HG03439 (cell line): ENCODE measurements at regions not wholly inside any gene's neighbourhood (a gene's known extent, or its start where the extent isn't known, plus 50 kb on each side); places are given as distances from the start of the nearest gene placed in this dataset.

Source experiments
- ATAC-seq: cut with Tn5 transposase; IDR thresholded peaks from one replicate; pipeline ENCODE4 v1.9.1; 2021; ENCODE audit warnings: mild to moderate bottlenecking, moderate library complexity; ENCODE audit not compliant: unreplicated experiment

DNA sequence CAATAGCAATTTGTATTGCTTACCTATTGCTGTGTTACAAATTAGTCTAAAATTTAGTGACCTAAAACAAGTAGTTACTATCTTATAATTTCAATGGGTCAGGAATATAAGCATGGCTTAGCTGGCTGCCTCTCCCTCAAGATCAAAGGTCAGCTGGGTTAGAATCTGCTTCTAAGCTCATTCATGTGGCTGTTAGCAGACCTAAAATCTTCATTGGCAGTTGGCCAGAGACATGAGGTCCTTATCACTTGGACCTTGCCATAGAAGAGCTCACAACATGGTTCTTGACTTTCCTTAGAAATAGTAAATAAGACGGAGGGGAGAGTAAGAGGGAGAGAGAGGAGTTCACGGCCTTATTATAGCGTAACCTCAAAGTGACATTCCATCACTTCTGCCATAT, 468.0 kb downstream of the HTR7 start:
- ATAC-seq = no peak

DNA sequence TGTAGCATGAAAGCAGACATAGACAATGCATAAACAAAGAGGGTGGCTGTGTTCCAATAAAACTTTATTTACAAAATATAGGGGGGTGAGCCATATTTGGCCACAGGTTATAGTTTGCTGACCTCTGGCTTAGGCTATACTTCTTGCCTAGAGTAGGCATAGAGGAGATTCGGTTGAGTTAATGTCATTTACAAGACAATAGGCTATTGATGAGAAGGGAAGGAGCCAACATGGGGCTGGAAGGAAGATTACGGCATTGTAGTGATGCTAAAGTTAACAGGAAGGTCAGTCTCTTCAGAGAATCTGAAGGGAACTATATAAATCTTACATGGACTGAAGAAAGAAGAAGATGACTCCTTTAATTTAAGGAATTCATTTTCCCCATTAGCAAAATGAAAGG, 463.5 kb downstream of the HTR7 start:
- ATAC-seq = no peak

DNA sequence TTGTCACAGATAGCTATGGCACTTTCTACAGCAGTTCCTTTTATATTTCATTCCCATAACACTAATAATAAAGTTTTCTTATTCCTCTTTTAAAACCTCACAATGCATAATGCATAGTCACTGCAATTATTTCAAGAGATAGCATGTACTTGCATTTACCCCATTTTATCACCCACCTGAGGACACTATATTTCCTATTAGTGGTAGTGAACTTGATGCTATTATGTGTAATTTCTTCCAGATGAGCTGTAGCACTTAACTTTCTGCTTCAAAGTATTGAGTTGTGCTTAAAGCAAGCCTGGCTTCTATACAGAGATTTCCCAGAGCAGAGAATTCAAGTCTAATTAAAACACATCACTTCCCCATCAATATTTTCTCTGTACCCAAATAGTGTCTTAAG, 461.1 kb downstream of the HTR7 start:
- ATAC-seq = no peak

DNA sequence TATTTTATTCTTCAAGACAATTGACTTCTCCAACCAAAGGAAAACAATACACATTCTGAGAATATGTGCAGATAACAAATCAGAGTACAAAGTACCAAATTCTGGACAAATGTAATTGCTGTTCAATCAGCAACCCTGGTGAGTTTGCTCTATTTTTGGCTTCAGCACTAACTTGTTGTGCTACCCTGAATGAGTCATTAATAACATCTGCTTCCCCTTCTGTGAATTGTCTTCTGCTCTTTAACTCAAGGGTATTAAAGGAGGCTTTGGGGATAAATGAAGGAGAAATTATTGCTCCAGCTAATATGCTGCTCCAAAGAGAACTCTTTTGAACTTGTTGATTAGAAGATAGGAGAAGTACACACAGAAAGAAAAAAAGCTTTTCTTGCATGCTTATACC, 459.3 kb downstream of the HTR7 start:
- ATAC-seq = no peak

DNA sequence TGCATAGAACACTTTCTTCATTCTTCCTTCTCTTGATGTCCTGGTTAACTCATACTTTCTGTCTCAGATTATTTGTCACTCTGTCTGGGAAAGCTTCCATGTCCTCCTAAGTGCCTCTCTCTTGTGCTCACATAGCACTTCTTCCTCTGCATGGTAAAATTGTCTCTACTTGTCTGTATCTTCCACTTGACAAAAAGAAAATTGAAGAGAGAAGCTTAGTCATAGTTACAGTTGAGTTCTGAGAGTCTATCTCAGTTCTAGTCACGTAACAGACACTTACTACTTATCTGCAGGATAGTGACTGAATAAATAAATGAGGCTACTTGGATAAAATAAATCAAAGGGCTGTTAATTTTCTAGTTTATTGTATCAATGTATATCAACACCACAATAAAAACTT, 458.1 kb downstream of the HTR7 start:
- ATAC-seq = no peak

DNA sequence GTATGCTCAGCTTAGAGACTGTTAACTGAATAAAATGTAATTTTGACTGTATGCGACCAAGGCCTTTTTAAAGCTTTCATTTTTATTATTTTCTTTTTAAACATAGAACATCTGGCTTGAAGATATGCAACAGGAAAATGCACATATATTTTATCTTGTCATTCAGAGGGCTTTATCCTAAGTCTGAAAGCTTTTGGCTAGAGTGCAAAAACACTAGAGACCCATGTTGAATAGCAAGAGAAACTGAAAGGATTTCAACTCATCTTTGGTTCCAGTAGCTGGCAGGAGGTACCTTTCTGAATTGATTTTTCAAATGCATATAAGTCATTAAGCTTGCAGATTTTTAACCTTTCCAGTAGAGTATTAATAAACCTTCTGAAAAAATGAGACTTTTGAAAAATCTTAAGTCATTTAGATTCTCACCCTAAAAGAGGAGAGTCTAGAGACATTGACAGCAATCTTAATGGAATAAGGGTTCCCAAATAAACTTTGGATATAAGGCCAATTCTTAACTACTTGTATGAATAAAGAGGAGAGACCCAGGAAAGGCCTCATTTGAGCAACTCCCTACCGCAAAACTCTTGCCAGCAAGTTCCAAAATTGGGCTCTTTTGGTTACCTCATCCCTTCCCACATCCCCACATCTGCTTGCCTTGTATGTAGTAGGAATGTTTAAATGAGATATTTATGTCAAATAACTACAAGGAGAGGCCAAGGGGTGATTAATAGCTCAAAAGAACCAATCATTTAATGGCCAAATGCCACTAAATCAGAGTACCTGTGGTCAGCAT, 454.4 kb downstream of the HTR7 start:
- ATAC-seq = no peak

DNA sequence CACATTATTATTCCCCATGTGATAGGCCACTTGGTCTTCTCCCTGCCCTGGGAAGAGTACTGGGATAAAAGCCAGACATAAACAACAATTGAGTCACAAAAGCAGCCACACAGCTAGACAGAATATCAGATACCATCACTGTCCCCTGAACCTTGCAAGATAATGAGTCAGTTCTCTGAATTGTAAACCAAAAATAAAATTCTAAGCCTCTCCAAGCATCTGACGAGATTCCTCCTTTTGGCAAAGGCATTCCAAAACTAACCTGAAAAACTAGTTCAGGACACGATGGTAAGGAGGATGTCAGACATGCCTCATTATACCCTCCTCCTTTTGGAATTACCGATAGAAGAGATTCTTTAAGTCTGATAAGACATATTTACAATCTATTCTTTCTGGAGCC, 450.7 kb downstream of the HTR7 start:
- ATAC-seq = no peak

DNA sequence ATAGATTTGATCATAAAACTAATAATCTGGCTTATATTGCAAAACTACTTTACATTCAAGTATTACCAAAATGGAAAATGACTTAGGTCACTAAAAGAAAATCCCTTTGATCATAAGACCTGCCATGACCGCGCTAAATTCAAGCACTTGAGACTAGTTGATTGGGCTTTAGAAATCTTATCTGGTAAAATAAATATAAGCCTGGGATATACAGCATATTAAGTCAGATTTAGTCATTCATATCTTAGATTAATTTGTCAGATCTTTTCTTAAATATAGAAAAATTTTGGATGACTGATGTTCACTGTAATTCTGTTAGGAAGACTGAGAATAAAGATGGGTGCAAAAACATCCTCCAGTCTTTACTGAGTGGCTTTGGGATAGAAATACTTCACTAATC, 450.0 kb downstream of the HTR7 start:
- no peak for ATAC-seq

DNA sequence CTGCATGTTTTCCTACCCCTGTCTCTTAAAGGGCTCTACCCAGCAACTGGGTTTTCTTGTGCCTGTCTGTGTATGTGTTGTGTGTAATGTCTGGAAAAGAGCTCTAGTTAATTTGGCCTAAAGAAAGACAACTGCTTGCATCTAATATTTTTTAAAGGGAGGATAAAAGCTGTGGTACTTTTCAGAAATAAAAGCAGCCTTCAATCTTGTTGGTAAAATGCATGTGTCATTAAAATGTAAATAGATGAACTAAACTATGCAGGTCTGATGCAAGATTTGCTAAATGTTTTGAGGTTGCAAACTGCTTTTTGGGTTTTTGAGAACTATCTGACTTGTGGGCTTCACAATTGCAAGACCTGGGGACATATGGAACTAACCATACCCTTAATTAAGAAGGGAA, 445.3 kb downstream of the HTR7 start:
- no peak for ATAC-seq

DNA sequence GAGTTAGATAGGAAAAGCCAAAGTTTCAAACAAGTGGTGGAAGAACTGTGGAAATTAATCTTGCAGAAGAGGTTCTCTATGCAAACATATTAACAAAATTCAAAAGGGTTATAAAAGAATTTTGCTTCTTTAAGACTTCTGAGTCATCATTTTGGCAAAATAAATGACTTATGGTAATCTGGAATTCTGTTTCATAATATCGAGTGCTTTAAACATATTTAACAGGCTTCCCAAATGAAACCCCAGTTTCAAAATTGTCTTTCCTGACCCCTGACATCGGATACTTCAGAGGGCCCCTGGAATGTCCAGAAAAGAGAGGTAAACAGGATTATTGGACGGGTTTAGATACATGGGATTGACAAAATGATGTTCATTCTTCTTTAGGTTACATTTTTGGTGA, 444.6 kb downstream of the HTR7 start:
- no peak for ATAC-seq

DNA sequence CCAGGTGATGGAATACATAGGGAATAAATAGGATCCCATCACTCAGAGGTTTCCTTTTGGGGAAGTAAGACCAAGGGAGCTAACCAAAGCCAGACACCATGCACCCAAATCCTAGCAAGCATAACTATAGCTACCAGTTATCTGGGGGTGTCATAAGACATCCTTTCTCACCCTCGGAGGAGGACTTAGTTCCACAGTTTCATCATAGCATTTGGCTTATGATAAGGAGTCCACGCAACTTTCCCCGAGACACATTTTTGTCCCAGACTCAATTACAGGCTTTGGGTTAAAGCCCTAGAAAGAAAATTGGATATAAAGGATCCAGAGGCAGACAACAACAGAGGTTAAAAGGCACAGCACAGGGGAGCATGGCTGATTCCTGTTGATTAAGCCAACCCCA, 442.9 kb downstream of the HTR7 start:
- ATAC-seq = no peak

DNA sequence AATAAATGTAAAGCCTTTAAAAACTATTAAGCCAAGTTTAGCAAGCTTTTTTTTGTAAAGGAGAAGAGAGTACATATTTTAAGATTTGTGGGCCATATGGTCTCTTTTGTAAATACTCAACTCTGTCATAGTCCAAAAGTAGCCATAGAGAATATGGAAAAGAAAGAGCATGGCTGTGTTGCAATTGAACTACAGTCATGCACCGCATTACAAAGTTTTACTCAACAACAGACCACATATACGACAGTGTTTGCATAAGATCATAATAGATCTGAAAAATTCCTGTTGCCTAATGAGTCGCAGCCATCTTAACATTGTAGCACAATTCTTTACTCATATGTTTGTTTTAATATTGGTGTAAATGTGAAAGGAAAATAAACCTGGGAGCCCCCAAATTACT, 440.8 kb downstream of the HTR7 start:
- no peak for ATAC-seq

DNA sequence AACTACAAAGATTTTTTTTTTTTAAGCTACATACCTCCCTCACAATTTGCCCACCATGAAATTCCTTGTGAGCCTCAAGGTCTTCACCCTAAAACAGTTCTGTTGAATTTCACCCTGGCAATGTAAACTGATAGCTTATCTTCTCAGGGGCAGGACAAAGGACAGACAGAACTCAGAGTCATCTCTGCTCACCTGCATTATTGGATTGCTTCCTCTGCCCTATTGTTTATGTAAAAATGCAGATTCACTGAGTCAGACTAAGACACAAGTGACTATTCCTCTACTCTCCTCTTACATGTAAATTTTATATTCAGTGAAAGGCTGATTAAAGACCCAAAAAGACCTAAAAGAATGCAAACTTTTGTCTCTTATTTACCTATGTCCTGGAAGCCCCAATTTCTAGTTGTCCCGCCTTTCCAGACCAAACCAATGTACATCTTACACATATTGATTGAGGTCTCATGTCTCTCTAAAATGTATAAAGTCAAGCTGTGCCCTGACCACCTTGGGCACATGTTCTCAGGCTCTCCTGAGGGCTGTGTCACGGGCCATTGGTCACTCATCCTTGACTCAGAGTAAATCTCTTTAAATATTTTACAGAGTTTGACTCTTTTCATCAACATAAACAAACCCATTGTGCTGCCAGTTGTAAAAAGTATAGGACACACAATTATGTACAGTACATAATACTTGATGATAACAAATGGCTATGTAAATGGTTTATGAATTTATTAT, 440.2 kb downstream of the HTR7 start:
- no peak for ATAC-seq

DNA sequence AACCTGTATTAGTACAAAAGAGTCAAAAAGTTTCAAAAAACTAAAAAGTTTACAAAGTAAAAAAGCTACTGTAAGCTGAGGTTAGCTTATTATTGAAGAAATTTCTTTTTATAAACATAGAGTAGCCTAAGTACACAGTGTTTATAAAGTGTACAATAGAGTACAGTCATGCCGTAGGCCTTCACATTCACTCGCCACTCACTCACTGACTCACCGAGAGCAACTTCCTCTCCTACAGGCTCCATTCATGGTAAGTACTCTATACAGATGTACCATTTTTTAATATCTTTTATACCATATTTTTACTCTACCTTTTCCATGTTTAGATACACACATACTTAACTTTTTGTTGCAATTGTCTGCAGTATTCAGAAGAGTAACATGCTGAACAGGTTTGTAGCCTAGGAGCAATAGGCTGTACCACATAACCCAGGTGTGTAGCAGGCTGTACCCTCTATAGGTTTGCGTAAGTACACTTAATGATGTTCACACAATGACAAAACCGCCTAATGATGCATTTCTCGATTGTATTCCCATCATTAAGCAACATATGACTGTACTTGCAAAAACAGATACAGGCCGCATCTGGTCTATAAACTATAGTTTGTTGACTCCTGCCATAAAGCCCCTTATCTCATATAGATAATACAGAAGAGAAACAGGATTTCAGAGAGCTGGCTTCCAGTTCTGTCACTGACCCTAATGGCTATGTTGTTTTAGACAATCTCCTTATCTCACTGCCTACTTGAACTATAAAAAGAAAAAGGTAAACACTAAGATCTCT, 438.8 kb downstream of the HTR7 start:
- no peak for ATAC-seq

DNA sequence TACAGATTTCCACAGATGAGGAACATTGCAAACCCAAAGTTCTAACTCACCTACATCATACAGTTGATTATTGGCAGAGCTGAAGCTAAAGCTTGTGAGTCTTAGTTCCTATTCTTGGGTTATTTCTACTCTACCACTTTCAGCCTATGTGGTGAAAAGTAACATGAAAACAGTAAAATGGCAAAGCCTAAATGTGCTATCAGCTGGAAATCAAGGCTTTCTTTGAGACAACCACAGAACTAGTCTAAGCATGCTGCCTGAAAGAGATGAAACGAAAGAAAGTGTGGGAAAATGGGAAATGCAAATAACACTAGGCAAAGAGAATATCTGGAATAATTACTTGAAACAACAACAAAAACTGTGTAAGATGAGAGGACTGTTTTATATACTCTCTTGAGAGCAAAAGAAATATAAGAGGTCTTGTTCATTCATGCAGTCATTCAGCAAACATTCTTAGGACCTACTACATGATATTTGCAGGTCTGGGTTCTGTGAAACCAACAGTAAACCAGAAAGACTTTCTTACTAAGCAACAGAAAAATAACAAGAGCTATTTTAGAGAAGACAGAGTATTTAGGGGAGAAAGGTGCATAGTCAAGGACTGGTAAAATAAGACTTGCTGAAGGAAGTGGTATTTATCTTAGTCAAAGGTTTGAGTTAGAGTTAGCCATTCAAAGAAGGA, 437.1 kb downstream of the HTR7 start:
- ATAC-seq = no peak

DNA sequence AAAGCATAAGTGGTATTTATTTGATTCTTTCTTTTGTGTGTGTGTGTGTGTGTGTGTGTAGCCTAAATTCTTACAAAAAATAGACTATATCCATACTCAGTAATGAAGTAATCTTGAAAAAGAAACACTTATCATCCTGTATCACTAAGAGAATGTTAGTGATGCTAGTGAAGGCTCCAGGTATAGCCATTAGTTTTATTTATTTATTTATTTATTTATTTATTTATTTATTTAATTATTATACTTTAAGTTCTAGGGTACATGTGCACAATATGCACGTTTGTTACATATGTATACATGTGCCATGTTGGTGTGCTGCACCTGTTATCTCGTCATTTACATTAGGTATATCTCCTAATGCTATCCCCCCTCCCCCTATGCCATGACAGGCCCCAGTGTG, 436.0 kb downstream of the HTR7 start:
- no peak for ATAC-seq

DNA sequence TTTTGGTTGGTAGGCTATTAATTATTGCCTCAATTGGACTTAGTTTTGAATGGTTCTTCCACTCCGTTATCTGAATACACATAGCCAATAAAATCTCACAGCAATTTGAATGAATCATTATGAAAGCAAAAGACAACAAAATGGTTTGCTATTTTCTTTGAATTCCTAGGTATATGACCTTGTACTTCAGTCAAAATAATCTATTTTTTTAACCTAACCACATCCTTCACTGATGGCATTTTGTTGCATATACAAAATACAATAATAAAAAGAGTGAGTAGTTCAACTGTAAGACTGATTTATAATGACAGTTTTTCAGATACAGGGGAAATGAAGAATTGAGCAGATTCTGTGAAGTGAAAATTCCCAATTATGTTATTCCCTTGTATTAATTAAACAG, 433.1 kb downstream of the HTR7 start:
- no peak for ATAC-seq

DNA sequence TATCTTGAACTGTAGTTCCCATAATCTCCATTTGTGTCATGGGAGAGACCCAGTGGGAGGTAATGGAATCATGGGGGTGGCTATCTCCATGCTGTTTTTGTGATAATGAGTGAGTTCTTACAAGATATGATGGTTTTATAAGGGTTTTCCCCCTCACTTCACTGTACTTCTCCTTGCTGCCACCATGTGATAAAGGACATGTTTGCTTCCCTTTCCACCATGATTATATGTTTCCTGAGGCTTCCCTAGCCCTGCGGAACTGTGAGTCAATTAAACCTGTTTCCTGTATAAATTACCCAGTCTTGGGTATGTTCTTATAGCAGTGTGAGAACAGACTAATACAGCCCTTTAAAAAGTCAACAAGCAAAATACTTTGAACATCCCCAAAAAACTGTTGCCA, 427.7 kb downstream of the HTR7 start:
- no peak for ATAC-seq

DNA sequence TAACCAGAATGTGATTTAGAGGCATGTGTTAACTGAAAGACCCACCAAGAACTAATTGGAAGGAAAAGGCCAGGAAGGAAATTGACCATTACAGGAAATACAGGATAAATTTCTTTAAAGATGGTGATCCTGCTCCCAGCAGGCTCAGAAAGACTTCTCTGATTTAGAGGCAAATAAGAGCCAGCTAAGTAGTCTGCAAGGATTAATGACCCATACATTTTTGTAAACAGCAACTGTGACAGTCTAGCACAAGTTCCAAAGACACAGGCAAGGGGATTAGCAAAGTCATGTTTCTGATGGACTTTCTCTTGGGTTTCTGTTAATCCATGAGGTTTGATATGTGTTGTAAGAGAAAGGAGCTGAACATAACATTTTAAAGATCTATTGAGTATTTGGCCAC, 425.0 kb downstream of the HTR7 start:
- no peak for ATAC-seq

DNA sequence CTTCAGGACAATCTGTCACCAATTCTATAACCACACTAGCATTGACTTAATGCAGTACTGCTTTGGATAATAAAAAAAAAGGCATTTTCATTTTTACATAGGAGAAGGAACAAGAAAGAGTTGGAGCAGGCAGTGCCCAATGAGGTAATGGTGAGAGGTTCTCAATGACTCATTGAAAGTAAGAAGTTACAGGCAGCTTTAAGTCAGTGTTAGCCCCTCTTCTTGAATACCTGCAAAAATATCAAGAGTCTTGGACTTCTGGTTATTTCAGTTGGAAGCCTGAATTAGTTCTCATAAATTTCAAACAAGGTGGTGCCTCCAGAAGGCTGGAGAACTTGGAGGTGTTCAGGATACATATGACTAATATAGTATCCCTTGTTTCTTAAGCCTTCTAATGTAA, 422.5 kb downstream of the HTR7 start:
- no peak for ATAC-seq

DNA sequence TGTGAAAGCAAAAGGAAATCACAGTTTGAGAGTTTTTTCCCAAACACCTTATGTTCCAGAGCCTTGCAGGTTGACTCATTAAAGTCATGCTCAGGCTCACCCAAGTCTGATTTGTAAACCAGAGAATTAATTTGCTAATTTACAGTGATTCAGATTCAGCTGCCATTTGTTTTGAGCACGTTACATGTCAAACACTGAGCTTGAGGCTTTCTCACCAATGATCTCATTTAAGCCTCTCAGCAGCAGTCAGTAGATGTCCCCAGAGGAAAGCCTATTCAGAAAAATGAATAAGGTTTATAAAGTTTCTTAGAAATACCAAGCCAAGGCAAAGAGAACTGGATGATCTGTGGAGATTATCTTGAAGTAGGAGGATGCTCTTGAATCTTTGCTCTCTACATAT, 420.4 kb downstream of the HTR7 start:
- no peak for ATAC-seq
